Astrocyte (in vitro differentiated cells and primary cell): ENCODE measurements at regions not wholly inside any gene's neighbourhood (a gene's known extent, or its start where the extent isn't known, plus 50 kb on each side); places are given as distances from the start of the nearest gene placed in this dataset.

Experiments used
- EZH2 ChIP-seq: IDR thresholded peaks from 2 replicates; pipeline ENCODE4 v1.6.1; 2012; ENCODE audit warnings: mild to moderate bottlenecking, low read length, inconsistent platforms; ENCODE audit not compliant: insufficient read depth
- TF ChIP-seq, protein P1 (sequence below): IDR thresholded peaks from 2 replicates; pipeline ENCODE4 v1.5.1; 2011; ENCODE audit warnings: low read depth, mild to moderate bottlenecking, inconsistent platforms, low read length, moderate library complexity; ENCODE audit not compliant: insufficient read depth

DNA sequence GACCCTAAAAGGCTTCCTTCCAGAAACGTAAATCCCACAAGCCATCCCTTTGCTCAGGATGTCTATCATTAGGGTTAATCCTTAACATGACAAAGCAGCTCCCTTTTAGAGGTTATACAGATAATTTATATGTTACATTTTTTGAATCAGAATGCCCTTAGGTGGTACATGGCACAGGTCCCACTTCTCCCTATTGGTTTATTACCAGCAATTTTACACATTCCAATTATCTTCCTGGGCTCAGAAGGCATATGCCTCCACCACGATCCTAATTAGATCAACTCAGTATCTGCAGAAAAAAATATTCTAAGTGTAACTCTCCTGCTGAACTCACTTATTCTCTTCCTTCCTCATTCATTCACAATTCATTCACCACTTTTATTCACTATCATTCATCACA lies 507.0 kb upstream of the MAP2 start:
- TF ChIP-seq, protein P1, sequence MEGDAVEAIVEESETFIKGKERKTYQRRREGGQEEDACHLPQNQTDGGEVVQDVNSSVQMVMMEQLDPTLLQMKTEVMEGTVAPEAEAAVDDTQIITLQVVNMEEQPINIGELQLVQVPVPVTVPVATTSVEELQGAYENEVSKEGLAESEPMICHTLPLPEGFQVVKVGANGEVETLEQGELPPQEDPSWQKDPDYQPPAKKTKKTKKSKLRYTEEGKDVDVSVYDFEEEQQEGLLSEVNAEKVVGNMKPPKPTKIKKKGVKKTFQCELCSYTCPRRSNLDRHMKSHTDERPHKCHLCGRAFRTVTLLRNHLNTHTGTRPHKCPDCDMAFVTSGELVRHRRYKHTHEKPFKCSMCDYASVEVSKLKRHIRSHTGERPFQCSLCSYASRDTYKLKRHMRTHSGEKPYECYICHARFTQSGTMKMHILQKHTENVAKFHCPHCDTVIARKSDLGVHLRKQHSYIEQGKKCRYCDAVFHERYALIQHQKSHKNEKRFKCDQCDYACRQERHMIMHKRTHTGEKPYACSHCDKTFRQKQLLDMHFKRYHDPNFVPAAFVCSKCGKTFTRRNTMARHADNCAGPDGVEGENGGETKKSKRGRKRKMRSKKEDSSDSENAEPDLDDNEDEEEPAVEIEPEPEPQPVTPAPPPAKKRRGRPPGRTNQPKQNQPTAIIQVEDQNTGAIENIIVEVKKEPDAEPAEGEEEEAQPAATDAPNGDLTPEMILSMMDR = no peak
- TF ChIP-seq EZH2 = no peak
